ENCODE measurements at regions not wholly inside any gene's neighbourhood (a gene's known extent, or its start where the extent isn't known, plus 50 kb on each side); places are given as distances from the start of the nearest gene placed in this dataset.

GRCh38 chr12:89791286-89791685, 82.6 kb upstream of the ATP2B1 start:
- Histone ChIP-seq H2AFZ (ENCODE audit: low read depth, low read length, severe bottlenecking) (no peak overlapping the region), H4K20me1 (ENCODE audit: low read depth, low read length) (no peaks in the 10 kb centered on the region), H3K9me2 (replicated peaks; ENCODE audit: insufficient read depth, low read length) (no peaks in the 10 kb centered on the region), H3K79me2 (ENCODE audit: insufficient read depth, low read length) (no peaks in the 10 kb centered on the region), H3K9me3 (ENCODE audit: insufficient read depth, low read length) (peaks cover 9% of the 10 kb centered on the region; the same call in 1 of the 2 replicates), H3K4me3 (ENCODE audit: insufficient read depth, low read length, poor library complexity, severe bottlenecking) (no peak overlapping the region), H3K9ac (ENCODE audit: low read length) (no peak overlapping the region), H3K27me3 (ENCODE audit: low read length) (no peaks in the 10 kb centered on the region), H3K4me2 (ENCODE audit: low read depth, low read length, poor library complexity, severe bottlenecking) (no peak overlapping the region), H3K27ac (ENCODE audit: low read depth, low read length) (no peak overlapping the region), H3K36me3 (ENCODE audit: low read length) (no peaks in the 10 kb centered on the region), H3F3A (ENCODE audit: insufficient read depth) (no peaks in the 10 kb centered on the region)
- TF ChIP-seq EZH2phosphoT487 (conservative IDR thresholded peaks at IDR 0.05; ENCODE audit: low read length), result no peak
- TF ChIP-seq, protein P1, sequence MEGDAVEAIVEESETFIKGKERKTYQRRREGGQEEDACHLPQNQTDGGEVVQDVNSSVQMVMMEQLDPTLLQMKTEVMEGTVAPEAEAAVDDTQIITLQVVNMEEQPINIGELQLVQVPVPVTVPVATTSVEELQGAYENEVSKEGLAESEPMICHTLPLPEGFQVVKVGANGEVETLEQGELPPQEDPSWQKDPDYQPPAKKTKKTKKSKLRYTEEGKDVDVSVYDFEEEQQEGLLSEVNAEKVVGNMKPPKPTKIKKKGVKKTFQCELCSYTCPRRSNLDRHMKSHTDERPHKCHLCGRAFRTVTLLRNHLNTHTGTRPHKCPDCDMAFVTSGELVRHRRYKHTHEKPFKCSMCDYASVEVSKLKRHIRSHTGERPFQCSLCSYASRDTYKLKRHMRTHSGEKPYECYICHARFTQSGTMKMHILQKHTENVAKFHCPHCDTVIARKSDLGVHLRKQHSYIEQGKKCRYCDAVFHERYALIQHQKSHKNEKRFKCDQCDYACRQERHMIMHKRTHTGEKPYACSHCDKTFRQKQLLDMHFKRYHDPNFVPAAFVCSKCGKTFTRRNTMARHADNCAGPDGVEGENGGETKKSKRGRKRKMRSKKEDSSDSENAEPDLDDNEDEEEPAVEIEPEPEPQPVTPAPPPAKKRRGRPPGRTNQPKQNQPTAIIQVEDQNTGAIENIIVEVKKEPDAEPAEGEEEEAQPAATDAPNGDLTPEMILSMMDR (IDR thresholded peaks at IDR 0.05; ENCODE audit: insufficient read depth, low read length, poor library complexity, severe bottlenecking), result no peak

DNA sequence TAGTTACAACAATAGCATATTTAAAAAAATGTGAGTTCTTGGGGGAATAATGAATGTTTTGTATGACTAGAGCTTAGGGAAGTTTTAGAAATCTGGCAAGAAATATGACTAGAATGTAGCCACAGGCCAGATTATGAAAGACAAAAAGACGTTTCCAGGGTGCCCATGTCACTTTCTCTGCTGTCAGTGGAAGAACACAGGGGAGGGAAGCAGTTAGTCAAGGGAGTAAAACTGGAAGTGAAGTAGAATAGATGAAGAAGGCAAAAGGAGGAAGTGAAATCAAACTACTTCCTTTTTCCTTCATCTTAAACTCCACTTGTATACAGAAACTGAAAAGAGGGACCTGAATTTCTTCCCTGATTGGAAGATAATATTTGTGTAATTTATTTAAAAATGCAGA, 81.2 kb upstream of the ATP2B1 start:
- no peaks in the 10 kb centered on the region for H3K27me3 ChIP-seq (ENCODE audit: low read length)
- TF ChIP-seq EZH2phosphoT487 (conservative IDR thresholded peaks at IDR 0.05; ENCODE audit: low read length), result no peak
- TF ChIP-seq, protein P1 (IDR thresholded peaks at IDR 0.05; ENCODE audit: insufficient read depth, low read length, poor library complexity, severe bottlenecking), result no peak
- H3K4me2 ChIP-seq (ENCODE audit: low read depth, low read length, poor library complexity, severe bottlenecking), result peak overlapping the region; percentile 48
- no peaks in the 10 kb centered on the region for H3K36me3 ChIP-seq (ENCODE audit: low read length)
- peak overlapping the region; percentile 49 for H2AFZ ChIP-seq (ENCODE audit: low read depth, low read length, severe bottlenecking)
- peaks cover 21% of the 10 kb centered on the region; the same call in 1 of the 2 replicates for H3K9me3 ChIP-seq (ENCODE audit: insufficient read depth, low read length)
- H3K9me2 ChIP-seq (replicated peaks; ENCODE audit: insufficient read depth, low read length), result no peaks in the 10 kb centered on the region
- no peaks in the 10 kb centered on the region for H3F3A ChIP-seq (ENCODE audit: insufficient read depth)
- H3K9ac ChIP-seq (ENCODE audit: low read length), result no peak overlapping the region
- H3K79me2 ChIP-seq (ENCODE audit: insufficient read depth, low read length), result no peaks in the 10 kb centered on the region
- no peaks in the 10 kb centered on the region for H4K20me1 ChIP-seq (ENCODE audit: low read depth, low read length)
- H3K27ac ChIP-seq (ENCODE audit: low read depth, low read length), result no peak overlapping the region
- no peak overlapping the region for H3K4me3 ChIP-seq (ENCODE audit: insufficient read depth, low read length, poor library complexity, severe bottlenecking)

DNA sequence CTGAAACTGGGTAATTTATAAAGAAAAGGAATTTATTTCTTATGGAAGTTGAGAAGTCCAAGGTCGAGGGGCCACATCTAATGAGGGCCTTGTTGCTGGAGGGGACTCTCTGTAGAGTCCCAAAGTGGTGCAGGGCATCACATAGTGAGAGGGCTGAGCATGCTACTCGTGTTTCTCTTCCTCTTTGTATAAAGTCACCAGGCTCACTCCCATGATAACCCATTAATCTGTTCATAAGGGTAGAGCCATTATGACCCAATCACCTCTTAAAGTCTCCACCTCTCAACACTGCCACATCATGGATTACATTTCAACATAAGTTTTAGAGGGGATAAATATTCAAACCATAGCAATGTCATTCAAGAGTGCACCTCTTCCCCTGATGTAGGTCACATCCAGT, 79.1 kb upstream of the ATP2B1 start:
- no peak overlapping the region for H3K4me3 ChIP-seq (ENCODE audit: insufficient read depth, low read length, poor library complexity, severe bottlenecking)
- no peaks in the 10 kb centered on the region for H3K9me2 ChIP-seq (replicated peaks; ENCODE audit: insufficient read depth, low read length)
- no peak overlapping the region for H3K27ac ChIP-seq (ENCODE audit: low read depth, low read length)
- H3F3A ChIP-seq (ENCODE audit: insufficient read depth), result no peaks in the 10 kb centered on the region
- no peak for TF ChIP-seq EZH2phosphoT487 (conservative IDR thresholded peaks at IDR 0.05; ENCODE audit: low read length)
- TF ChIP-seq, protein P1 (IDR thresholded peaks at IDR 0.05; ENCODE audit: insufficient read depth, low read length, poor library complexity, severe bottlenecking), result no peak
- H3K79me2 ChIP-seq (ENCODE audit: insufficient read depth, low read length), result no peaks in the 10 kb centered on the region
- no peaks in the 10 kb centered on the region for H3K27me3 ChIP-seq (ENCODE audit: low read length)
- H3K9me3 ChIP-seq (ENCODE audit: insufficient read depth, low read length), result peaks cover 22% of the 10 kb centered on the region; the same call in 1 of the 2 replicates
- H3K9ac ChIP-seq (ENCODE audit: low read length), result no peak overlapping the region
- no peak overlapping the region for H2AFZ ChIP-seq (ENCODE audit: low read depth, low read length, severe bottlenecking)
- H3K36me3 ChIP-seq (ENCODE audit: low read length), result no peaks in the 10 kb centered on the region
- no peaks in the 10 kb centered on the region for H4K20me1 ChIP-seq (ENCODE audit: low read depth, low read length)
- H3K4me2 ChIP-seq (ENCODE audit: low read depth, low read length, poor library complexity, severe bottlenecking), result no peak overlapping the region
